ENCODE measurements at regions not wholly inside any gene's neighbourhood (a gene's known extent, or its start where the extent isn't known, plus 50 kb on each side); places are given as distances from the start of the nearest gene placed in this dataset.

- TF ChIP-seq REST (IDR thresholded peaks at IDR 0.05; ENCODE audit: unreplicated experiment) (no peak), CTCF (conservative IDR thresholded peaks at IDR 0.05; ENCODE audit: low read depth in 2 of 2) (no peak), ETS1 (IDR thresholded peaks at IDR 0.05) (no peak)
- Mint-ChIP-seq H3K27ac (no peak overlapping the region), H3K9me3 (peaks cover 58% of the 10 kb centered on the region), H3K36me3 (ENCODE audit: low read depth) (peaks cover 8% of the 10 kb centered on the region), H3K4me3 (no peak overlapping the region), H3K4me1 (no peaks in the 10 kb centered on the region), H3K27me3 (ENCODE audit: insufficient read depth, low read depth, poor library complexity) (peaks cover 5% of the 10 kb centered on the region)
- Histone ChIP-seq H3K27ac (ENCODE audit: low read depth) (no peak overlapping the region), H3K4me1 (ENCODE audit: insufficient read depth) (no peaks in the 10 kb centered on the region), H3F3A (replicated peaks; ENCODE audit: low read depth) (no peaks in the 10 kb centered on the region), H3K9me2 (ENCODE audit: insufficient read depth) (no peaks in the 10 kb centered on the region), H3K27me3 (ENCODE audit: insufficient read depth) (no peaks in the 10 kb centered on the region), H3K4me2 (no peak overlapping the region), H4K20me1 (replicated peaks; ENCODE audit: insufficient read depth) (no peaks in the 10 kb centered on the region), H3K36me3 (ENCODE audit: insufficient read depth) (no peaks in the 10 kb centered on the region), H3K4me3 (no peak overlapping the region), H3K79me2 (replicated peaks; ENCODE audit: insufficient read depth) (no peaks in the 10 kb centered on the region), H2AFZ (no peak overlapping the region)
- ATAC-seq, result no peak
- DNase-seq (ENCODE audit: low spot score), result no peak
These were observed 184.0 kb downstream of the TMEM121 start for GRCh38 chr14:105710119-105711043.

- Mint-ChIP-seq H3K27ac (no peak overlapping the region), H3K27me3 (ENCODE audit: insufficient read depth, low read depth, poor library complexity) (peaks cover 2% of the 10 kb centered on the region), H3K9me3 (peaks cover 51% of the 10 kb centered on the region), H3K4me3 (no peak overlapping the region), H3K36me3 (ENCODE audit: low read depth) (peaks cover 5% of the 10 kb centered on the region; the same call in 1 of the 3 replicates), H3K4me1 (no peaks in the 10 kb centered on the region)
- no peak overlapping the region for H3K27ac ChIP-seq (ENCODE audit: low read depth)
- H3K4me3 ChIP-seq, result no peak overlapping the region
- no peak overlapping the region for H3K4me2 ChIP-seq
- no peaks in the 10 kb centered on the region for H3K79me2 ChIP-seq (replicated peaks; ENCODE audit: insufficient read depth)
- H3K4me1 ChIP-seq (ENCODE audit: insufficient read depth), result no peaks in the 10 kb centered on the region
- no peaks in the 10 kb centered on the region for H3K36me3 ChIP-seq (ENCODE audit: insufficient read depth)
- DNase-seq (ENCODE audit: low spot score), result no peak
- H3K9me2 ChIP-seq (ENCODE audit: insufficient read depth), result no peaks in the 10 kb centered on the region
- no peaks in the 10 kb centered on the region for H3F3A ChIP-seq (replicated peaks; ENCODE audit: low read depth)
- H3K27me3 ChIP-seq (ENCODE audit: insufficient read depth), result no peaks in the 10 kb centered on the region
- H2AFZ ChIP-seq, result no peak overlapping the region
- ATAC-seq, result no peak
- H4K20me1 ChIP-seq (replicated peaks; ENCODE audit: insufficient read depth), result no peaks in the 10 kb centered on the region
- TF ChIP-seq ZNF462 (CRISPR knock-in tag; IDR thresholded peaks at IDR 0.05) (no peak), ETS1 (IDR thresholded peaks at IDR 0.05) (no peak)
These were observed 184.7 kb downstream of the TMEM121 start for GRCh38 chr14:105711044-105711620.
